Endothelial cell of umbilical vein (primary cell): ENCODE measurements at regions not wholly inside any gene's neighbourhood (a gene's known extent, or its start where the extent isn't known, plus 50 kb on each side); places are given as distances from the start of the nearest gene placed in this dataset.

Experiments
- BruUV-seq: library from RNA; stranded (reverse); fragments of 400-500 nt; replicated peaks from 2 replicates; lab custom pipeline; 2021; lab: Mats Ljungman, UMichigan
- CTCF ChIA-PET: fragments of 300-600, 350-600 bp; sonication (Branson Sonifier 250); formaldehyde crosslinking; loops from one replicate; lab custom pipeline; 2021; ENCODE audit warnings: antibody characterized with exemption, inconsistent platforms; lab: Charles Lee
- POLR2A ChIA-PET: fragments of 300-600, 350-600 bp; sonication (Branson Sonifier 250); formaldehyde crosslinking; loops from one replicate; lab custom pipeline; 2021; ENCODE audit warnings: antibody characterized with exemption, inconsistent platforms; lab: Charles Lee
- DNase-seq: peaks from one replicate; pipeline ENCODE4 v3.0.0-alpha.2; 2011; ENCODE audit warnings: low read depth, low spot score
- FAIRE-seq: peaks from 2 replicates; lab custom pipeline; 2011; peaks lifted over from hg19 to GRCh38; lab: Jason Lieb, UNC
- H2AFZ ChIP-seq: 2 replicates; pipeline ENCODE4 v1.6.0; 2012; ENCODE audit warnings: low read depth, low read length, control low read depth, inconsistent platforms
- H3K27ac ChIP-seq: 2 replicates; pipeline ENCODE4 v1.5.1; 2011; ENCODE audit warnings: low read depth, mild to moderate bottlenecking, control low read depth, low read length, moderate library complexity; ENCODE audit not compliant: insufficient read depth
- H3K27me3 ChIP-seq, 2 experiments: 2 replicates each; pipeline versions ENCODE4 v1.6.0 to v1.6.1; 2011; ENCODE audit warnings: low read length in 2 of 2, mixed read lengths in 1 of 2; ENCODE audit not compliant: control insufficient read depth in 2 of 2, insufficient read depth in 2 of 2
- H3K36me3 ChIP-seq, 2 experiments: 2 replicates in 1 of 2; 3 replicates in 1 of 2; pipeline ENCODE4 v1.5.1; 2011; ENCODE audit warnings: low read length in 2 of 2, mild to moderate bottlenecking in 1 of 2, moderate library complexity in 1 of 2; ENCODE audit not compliant: control insufficient read depth in 2 of 2, insufficient read depth in 2 of 2; ENCODE audit errors: extremely low read depth in 1 of 2
- H3K4me1 ChIP-seq: 3 replicates; pipeline ENCODE4 v1.5.1; 2011; ENCODE audit warnings: mild to moderate bottlenecking, low read length; ENCODE audit not compliant: control insufficient read depth, insufficient read depth; ENCODE audit errors: extremely low read depth
- H3K4me2 ChIP-seq: 2 replicates; pipeline ENCODE4 v1.6.1; 2011; ENCODE audit warnings: low read length, control low read depth, mixed read lengths; ENCODE audit not compliant: insufficient read depth
- H3K4me3 ChIP-seq, 3 experiments: fragments of 200-600 bp in 1 of 3; sonication (generic), shearing (Covaris generic) in 1 of 3; replicated peaks in 1 of 3; 2 replicates each; pipeline ENCODE4 v1.5.1; 2011 to 2016; ENCODE audit warnings: control low read depth in 3 of 3, low read length in 3 of 3, mild to moderate bottlenecking in 2 of 3, inconsistent platforms in 1 of 3, low read depth in 1 of 3, moderate library complexity in 1 of 3; ENCODE audit not compliant: insufficient read depth in 1 of 3
- H3K79me2 ChIP-seq: 2 replicates; pipeline ENCODE4 v1.6.0; 2012; ENCODE audit warnings: low read length, inconsistent platforms; ENCODE audit not compliant: control insufficient read depth, insufficient read depth
- H3K9ac ChIP-seq: replicated peaks from 2 replicates; pipeline ENCODE3; 2011; ENCODE audit warnings: low read length, control low read depth; ENCODE audit not compliant: insufficient read depth; ENCODE audit errors: extremely low read depth
- H3K9me1 ChIP-seq: replicated peaks from 3 replicates; pipeline ENCODE4 v1.6.0; 2011; ENCODE audit warnings: mild to moderate bottlenecking, low read length; ENCODE audit not compliant: control insufficient read depth, insufficient read depth; ENCODE audit errors: extremely low read depth
- H3K9me3 ChIP-seq: replicated peaks from 2 replicates; pipeline ENCODE4 v1.5.1; 2012; ENCODE audit warnings: low read length, inconsistent platforms; ENCODE audit not compliant: control insufficient read depth, insufficient read depth
- H4K20me1 ChIP-seq: replicated peaks from 2 replicates; pipeline ENCODE3; 2011; ENCODE audit warnings: mild to moderate bottlenecking, low read length; ENCODE audit not compliant: control insufficient read depth, insufficient read depth; ENCODE audit errors: extremely low read depth
- EZH2 ChIP-seq: IDR thresholded peaks from 2 replicates; pipeline ENCODE4 v1.6.1; 2012; ENCODE audit warnings: borderline replicate concordance, low read depth, mild to moderate bottlenecking, moderate library complexity, low read length, inconsistent platforms; ENCODE audit not compliant: severe bottlenecking
- FOS ChIP-seq: IDR thresholded peaks from 2 replicates; pipeline ENCODE4 v1.6.1; 2011; ENCODE audit warnings: mild to moderate bottlenecking, low read length, moderate library complexity, borderline replicate concordance; ENCODE audit not compliant: insufficient read depth
- GATA2 ChIP-seq: IDR thresholded peaks from 2 replicates; pipeline ENCODE4 v1.7.0; 2011; ENCODE audit warnings: low read depth, mild to moderate bottlenecking, moderate library complexity, mixed read lengths, low read length; ENCODE audit not compliant: insufficient read length, insufficient read depth
- JUN ChIP-seq: IDR thresholded peaks from 2 replicates; pipeline ENCODE4 v1.6.1; 2011; ENCODE audit warnings: borderline replicate concordance, low read depth; ENCODE audit not compliant: insufficient read length, insufficient read depth
- MYC ChIP-seq: IDR thresholded peaks from one replicate; pipeline ENCODE4 v1.6.1; 2011; ENCODE audit warnings: mild to moderate bottlenecking, low read depth, low read length
- POLR2A ChIP-seq: IDR thresholded peaks from 2 replicates; pipeline ENCODE4 v1.6.1; 2012; ENCODE audit warnings: low read depth, mild to moderate bottlenecking, control low read depth, low read length
- POLR2AphosphoS5 ChIP-seq: IDR thresholded peaks from 2 replicates; pipeline ENCODE4 v1.6.1; 2012; ENCODE audit warnings: low read depth, mild to moderate bottlenecking, control low read depth, low read length, moderate library complexity; ENCODE audit not compliant: insufficient read depth
- dilution Hi-C: fragments of 300-500 bp; cut with MboI; formaldehyde crosslinking; loops from one replicate; pipeline ENCODE4 v1.15.0; 2019; ENCODE audit warnings: low sequenced_read_pairs; ENCODE audit not compliant: extremely low pct_ligation_motif_present
- intact Hi-C: fragments of 100-400 bp; cut with micrococcal nuclease; formaldehyde crosslinking; loops from one replicate; pipeline ENCODE4 v1.10.0; 2022
- TF ChIP-seq, protein P1 (sequence below): IDR thresholded peaks from 2 replicates; pipeline ENCODE4 v1.6.1; 2011; ENCODE audit not compliant: insufficient read depth, insufficient read length
- TF ChIP-seq, protein P2 (sequence below), 2 donors: IDR thresholded peaks; 1 replicate in 1 of 2; 2 replicates in 1 of 2; pipeline ENCODE4 v1.5.1; 2011; ENCODE audit warnings: low read length in 2 of 2, mild to moderate bottlenecking in 2 of 2, moderate library complexity in 2 of 2, control low read depth in 1 of 2, inconsistent platforms in 1 of 2, low read depth in 1 of 2; ENCODE audit not compliant: insufficient read depth in 1 of 2; ENCODE audit errors: extremely low read depth in 1 of 2

DNA sequence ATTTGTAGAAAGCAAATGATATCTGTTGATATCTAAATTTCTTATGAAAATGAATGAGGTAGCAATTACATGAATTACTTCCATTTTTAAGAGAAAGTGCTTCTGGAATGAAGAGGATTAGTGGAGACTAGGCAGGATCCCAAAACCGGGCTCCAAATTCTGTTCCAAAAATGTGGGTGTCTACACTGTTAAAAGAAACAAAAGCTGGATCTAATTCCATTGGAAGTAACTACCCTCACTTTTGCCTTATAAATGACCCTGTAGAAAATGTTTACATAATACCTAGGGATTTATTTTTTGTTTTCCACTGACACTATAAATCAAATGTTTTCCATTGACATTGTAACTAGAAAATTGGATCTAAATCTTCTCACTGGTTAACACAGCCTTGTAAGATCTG, 454.9 kb upstream of the JARID2 start:
- Histone ChIP-seq H3K27ac (no peak overlapping the region), H3K4me3 (no peak overlapping the region), H4K20me1 (no peaks in the 10 kb centered on the region), H3K9me3 (no peaks in the 10 kb centered on the region), H3K9me1 (no peaks in the 10 kb centered on the region), H3K4me1 (no peaks in the 10 kb centered on the region), H3K36me3 (no peaks in the 10 kb centered on the region), H3K27me3 (no peaks in the 10 kb centered on the region), H2AFZ (no peak overlapping the region), H3K4me2 (no peak overlapping the region), H3K9ac (no peak overlapping the region), H3K79me2 (no peaks in the 10 kb centered on the region)
- CTCF ChIA-PET, result no interaction called here
- TF ChIP-seq FOS (no peak), EZH2 (no peak), JUN (no peak), POLR2A (no peak), GATA2 (no peak), POLR2AphosphoS5 (no peak), MYC (no peak)
- TF ChIP-seq, protein P1, sequence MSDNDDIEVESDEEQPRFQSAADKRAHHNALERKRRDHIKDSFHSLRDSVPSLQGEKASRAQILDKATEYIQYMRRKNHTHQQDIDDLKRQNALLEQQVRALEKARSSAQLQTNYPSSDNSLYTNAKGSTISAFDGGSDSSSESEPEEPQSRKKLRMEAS, result no peak
- TF ChIP-seq, protein P2, sequence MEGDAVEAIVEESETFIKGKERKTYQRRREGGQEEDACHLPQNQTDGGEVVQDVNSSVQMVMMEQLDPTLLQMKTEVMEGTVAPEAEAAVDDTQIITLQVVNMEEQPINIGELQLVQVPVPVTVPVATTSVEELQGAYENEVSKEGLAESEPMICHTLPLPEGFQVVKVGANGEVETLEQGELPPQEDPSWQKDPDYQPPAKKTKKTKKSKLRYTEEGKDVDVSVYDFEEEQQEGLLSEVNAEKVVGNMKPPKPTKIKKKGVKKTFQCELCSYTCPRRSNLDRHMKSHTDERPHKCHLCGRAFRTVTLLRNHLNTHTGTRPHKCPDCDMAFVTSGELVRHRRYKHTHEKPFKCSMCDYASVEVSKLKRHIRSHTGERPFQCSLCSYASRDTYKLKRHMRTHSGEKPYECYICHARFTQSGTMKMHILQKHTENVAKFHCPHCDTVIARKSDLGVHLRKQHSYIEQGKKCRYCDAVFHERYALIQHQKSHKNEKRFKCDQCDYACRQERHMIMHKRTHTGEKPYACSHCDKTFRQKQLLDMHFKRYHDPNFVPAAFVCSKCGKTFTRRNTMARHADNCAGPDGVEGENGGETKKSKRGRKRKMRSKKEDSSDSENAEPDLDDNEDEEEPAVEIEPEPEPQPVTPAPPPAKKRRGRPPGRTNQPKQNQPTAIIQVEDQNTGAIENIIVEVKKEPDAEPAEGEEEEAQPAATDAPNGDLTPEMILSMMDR (IDR thresholded peaks at IDR 0.05; ENCODE audit: extremely low read depth in 1 of 2, insufficient read depth in 1 of 2, low read depth in 1 of 2, low read length in 2 of 2), result no peak
- dilution Hi-C loops, result no loop called here
- no peak for FAIRE-seq
- no peak for DNase-seq
- no TSS peak for BruUV-seq
- POLR2A ChIA-PET, result no interaction called here
- intact Hi-C loops, result no loop called here
